ENCODE measurements at regions not wholly inside any gene's neighbourhood (a gene's known extent, or its start where the extent isn't known, plus 50 kb on each side); places are given as distances from the start of the nearest gene placed in this dataset.

DNA sequence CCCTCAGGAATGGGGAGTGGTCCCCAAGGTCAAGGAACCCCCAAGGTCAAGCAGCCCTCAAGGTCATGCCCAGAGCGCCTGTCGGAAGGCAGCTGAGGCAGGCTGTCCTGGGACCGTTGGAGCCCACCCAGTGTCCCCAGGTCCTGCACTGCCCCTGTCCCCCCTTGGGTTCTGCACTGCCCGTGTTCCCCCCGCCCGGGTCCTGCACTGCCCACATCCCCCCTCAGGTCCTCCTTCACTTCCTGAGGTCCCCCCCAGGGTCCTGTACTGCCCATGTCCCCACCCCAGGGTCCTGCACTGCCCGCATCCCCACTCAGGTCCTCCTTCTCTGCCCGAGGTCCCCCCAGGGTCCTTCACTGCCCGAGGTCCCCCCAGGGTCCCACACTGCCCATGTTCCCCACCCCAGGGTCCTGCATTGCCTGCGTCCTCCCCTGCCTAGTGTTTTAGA lies 1073.0 kb downstream of the BRD1 start:
- DNase-seq = peak; percentile 57

GRCh38 chr22:48753752-48754517 lies 1073.7 kb downstream of the BRD1 start:
- peak; percentile 54 for DNase-seq

GRCh38 chr22:48753381-48753730 lies 1074.3 kb downstream of the BRD1 start:
- DNase-seq = peak; percentile 42

DNA sequence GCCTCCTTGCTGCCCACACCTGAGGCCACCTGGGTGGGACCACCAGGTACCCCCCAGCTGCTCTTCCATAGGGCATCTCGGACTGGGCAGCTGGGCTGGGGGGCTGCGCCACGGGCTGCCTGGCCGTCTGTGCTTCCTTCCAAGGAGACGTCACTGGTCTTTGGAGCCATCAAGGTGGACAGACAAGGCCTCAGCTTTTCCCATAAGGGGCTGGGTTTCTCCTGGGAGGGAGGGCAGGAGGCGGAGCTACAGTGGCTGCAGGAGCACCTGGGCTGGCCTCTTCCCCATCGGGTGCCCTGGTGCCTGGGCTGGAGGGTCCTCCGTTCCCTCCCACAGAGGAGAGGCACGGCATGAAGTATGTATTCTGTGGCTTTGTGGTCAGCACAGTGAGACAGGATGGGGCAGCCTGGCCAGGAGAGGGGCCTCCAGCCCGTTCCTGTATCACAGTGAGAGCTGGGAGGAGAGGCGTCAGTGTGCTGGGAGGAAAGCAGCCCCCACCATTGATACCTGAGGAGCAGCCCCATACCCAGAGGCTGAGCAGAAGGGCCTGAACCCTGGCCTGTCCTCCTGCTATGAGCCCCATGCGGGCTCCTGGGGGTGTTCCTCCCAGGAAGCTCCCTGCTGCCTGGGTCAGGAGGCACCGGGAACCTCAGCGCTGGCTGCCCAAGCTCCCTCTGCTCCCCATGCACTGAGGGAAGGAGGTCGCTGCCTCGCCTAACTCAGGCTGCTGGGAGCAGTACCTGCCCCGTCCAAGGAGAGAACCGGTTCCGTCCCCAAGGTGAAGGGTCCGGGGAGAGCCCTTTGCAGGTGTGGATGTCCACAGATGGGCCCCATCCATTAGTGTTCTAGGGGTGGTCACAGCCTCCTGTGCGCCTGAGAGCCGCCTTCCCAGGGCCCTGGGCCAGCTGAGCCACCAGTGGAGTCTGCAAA lies 1075.0 kb downstream of the BRD1 start:
- DNase-seq = peak; percentile 53

GRCh38 chr22:48751539-48752437 lies 1075.9 kb downstream of the BRD1 start:
- DNase-seq = peak; percentile 54

DNA sequence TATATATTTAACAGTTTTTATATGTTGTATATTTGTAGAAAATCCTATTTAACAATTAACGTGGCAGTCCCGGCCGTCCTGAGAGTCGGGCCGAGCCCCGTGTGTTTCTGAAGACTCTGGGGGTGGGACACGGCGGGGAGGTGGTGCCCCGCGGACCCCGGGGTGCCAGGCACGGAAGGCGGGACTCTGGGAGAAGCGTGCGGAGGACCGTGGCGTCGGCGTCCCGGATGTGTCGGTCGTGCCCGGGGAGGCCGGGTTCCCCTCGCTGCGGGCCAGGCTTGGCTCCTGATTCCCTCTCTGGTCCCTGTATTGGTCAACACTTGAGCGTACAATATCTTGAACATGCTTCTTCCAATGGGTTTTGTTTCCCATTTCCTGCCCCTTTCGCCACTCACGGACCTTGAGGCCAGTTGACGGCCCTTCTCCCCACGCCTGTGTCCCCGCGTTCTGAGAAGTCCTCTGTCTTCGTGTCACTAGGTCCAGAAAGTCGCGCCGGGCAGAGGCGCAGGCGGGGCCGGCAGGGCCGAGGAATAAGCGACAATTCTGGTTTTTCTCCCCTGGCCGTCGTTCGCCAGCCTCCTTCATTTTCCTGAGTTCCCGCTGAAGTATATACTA lies 1076.7 kb downstream of the BRD1 start:
- DNase-seq = peak; percentile 52

DNA sequence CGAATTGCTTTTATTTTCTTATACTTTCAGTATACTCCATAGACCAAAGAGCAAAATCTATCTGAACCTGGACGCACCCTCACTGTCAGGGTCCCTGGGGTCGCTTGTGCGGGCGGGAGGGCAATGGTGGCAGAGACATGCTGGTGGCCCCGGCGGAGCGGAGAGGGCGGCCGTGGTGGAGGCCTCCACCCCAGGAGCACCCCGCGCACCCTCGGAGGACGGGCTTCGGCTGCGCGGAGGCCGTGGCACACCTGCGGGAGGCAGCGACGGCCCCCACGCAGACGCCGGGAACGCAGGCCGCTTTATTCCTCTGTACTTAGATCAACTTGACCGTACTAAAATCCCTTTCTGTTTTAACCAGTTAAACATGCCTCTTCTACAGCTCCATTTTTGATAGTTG lies 1077.4 kb downstream of the BRD1 start:
- DNase-seq = peak; percentile 42

- peak; percentile 36 for DNase-seq
These were observed 1078.0 kb downstream of the BRD1 start for GRCh38 chr22:48749555-48750227.

DNA sequence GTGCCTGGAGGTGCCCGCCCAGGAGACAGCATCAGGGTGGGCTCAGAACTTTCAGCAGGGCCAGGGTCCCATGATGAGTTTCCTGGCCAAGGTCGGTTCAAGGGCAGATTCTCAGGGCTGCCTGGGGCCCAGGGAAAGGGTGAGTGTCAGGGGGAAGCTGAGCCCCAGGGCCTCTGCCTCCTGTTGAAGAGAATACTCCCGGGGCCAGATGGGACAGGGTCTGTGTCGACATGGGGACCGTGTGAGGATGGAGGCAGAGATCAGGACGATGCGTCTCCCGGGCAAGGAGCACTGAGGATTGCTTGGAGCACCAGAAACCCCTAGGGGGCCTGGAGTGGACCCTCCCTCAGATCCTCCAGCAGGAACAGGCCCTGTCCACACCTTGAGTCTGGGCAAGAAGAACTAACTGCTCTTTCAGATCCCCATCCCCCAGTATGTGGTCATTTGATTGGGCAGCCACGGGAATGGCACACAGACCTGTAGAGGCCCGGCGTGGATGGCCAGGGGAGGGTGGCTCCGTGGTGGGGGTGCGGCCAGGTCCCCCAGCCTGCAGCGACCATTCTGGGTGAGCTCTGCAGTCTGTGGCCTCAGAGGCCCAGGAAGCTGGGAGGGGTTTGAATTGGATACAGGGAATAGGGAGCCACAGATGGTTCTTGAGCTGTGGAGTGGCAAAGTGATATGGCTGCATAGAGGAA lies 1078.7 kb downstream of the BRD1 start:
- peak; percentile 30 for DNase-seq

- DNase-seq = peak; percentile 39
These were observed 1079.4 kb downstream of the BRD1 start for GRCh38 chr22:48748113-48748859.

DNA sequence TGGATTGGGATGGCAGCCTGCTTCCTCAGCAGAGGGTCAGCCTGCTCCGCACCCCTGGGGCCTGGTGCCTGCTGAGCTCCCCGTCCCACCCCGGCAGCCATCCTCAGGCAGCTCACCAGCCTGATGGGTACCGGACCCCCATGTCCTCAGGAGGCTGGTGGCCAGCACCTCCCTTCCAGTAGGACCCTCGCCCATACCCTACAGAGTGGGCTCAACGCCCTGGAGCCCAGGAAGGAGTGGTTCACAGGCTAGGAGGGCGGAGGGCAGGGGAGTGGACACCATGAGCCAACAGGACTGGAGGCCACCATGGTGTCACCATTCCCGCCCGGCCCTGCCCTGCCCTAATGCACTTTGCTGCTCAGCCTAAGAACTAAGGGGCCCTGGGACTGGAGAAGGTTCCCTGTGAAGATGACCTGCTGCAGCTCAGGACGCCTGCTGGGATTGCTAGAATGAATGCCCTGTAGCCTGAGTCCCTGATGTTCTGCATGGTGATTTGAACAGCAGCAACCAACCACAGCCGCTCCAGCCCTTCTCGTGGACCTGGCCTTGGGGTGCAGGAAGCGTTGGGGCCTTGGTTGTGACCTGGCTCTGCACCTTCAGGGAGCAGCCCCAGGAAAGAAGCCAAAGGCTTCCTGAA lies 1080.8 kb downstream of the BRD1 start:
- peak; percentile 57 for DNase-seq

DNA sequence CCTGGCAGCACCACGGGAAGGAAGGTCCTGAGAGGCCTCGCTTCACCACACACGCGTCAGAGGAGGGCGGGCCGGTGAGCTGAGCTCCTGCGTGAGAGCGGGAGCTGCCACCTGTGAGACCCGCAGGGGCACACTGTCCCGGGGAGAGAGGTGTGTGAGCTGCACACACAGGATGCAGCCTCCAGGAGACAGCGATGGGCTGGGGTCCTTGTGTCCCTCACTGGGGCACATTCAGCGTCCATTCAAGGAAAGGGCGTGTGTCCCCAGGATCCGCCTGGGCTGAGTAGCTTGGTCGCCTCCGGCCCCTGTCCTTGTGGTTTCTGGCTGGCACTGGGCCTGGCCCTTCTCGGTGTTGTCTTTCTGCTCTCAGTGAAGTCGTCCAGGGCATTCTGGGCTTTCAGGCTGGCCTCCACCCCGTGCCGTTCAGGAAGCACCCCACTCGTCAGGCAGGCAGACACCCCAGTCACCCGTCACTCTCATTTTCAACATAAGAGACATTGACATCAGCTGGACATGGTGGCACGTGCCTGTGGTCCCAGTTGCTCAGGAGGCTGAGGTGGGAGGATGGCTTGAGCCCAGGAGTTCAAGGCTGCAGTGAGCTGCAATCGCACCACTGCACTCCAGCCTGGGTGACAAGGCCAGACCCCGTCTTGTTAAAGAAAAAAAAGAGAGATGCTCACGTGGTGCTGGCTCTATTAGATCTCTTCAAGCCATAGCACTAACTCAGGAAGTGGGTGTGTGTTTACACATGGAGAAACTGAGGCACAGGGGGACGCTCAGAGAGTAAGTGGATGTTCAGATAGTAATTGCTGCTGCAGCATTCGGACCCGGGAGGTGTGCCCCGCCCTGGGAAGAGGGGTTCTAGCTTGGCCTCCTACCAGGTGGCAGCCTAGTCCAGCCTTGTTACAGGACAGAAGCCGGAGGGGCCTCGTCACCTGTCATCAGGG lies 1081.6 kb downstream of the BRD1 start:
- DNase-seq = peak; percentile 55

DNA sequence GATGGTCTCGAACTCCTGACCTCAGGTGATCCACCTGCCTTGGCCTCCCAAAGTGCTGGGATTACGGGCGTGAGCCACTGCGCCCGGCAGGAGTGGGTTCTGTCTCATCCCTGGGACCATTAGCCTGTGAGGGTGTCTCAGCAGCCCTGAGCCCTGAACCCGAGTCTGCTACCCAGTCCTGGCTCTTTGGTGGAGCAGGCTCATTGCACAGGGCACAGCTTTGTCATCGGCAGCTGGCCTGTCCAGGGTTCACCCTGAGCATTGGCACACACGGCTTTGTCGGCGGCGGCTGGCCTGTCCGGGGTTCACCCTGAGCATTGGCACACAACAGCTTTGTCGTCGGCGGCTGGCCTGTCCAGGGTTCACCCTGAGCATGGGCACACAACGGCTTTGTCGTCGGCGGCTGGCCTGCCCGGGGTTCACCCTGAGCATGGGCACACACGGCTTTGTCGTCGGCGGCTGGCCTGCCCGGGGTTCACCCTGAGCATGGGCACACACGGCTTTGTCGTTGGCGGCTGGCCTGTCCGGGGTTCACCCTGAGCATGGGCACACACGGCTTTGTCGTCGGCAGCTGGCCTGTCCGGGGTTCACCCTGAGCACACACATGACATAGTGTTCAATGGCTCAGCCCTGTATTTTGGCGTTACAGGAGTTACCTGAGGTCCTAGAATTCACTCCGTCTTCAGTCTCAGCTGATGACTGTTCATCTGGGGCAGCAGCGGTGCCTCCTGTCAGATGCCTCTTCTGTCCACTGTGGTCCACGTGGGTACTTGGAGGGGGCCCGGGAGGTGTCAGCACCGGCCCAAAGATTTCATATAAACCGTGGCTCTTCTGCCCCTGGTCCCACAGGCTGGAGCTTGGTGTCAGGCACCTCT lies 1082.5 kb downstream of the BRD1 start:
- peak; percentile 52 for DNase-seq

GRCh38 chr22:48744283-48744641 lies 1083.4 kb downstream of the BRD1 start:
- no peak for DNase-seq

DNA sequence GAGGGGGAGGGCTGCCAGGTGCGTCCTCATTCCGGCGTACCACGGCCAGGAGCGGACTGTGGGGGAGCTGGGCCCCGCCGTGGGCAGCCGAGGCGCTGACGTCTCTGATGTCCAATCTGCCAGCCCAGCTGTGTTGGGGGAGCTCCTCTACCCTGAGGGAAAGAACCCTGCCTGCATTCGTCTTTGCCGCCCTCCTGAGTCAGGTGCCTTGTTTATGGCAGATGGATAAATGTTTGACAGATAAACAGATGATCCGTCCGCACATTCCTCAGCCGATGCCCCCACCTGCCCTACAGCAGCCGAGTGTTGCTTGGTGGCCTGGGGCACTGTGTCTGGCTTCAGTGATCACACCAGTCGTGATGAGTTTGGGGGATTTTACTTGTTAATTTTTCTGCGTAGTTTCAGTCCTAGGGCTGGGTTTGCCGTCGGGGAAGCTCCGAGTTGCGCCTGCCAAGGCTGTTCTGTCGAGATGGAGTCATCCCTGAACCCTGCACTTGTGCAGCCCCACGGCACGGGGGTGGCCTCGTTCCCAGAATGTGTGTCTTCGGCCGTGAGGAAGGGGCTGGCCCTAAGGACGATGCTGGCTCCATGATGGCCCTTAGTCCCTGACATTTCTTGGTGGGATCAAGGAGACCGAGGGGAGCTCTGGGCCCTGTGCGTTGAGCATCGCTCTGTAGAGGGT lies 1083.9 kb downstream of the BRD1 start:
- DNase-seq = peak; percentile 49

GRCh38 chr22:48742556-48743343 lies 1084.9 kb downstream of the BRD1 start:
- peak; percentile 54 for DNase-seq
